ENCODE measurements at regions not wholly inside any gene's neighbourhood (a gene's known extent, or its start where the extent isn't known, plus 50 kb on each side); places are given as distances from the start of the nearest gene placed in this dataset.

GRCh38 chr9:79409182-79409823, 162.5 kb upstream of the TLE4 start:
- no peak for TF ChIP-seq CTCF (IDR thresholded peaks at IDR 0.05; ENCODE audit: insufficient read depth, low read depth, low read length)
- TF ChIP-seq EZH2 (IDR thresholded peaks at IDR 0.05; ENCODE audit: insufficient read depth, low read length) = no peak

Measured in astrocyte (in vitro differentiated cells and primary cell).